ENCODE measurements at regions not wholly inside any gene's neighbourhood (a gene's known extent, or its start where the extent isn't known, plus 50 kb on each side); places are given as distances from the start of the nearest gene placed in this dataset.

DNA sequence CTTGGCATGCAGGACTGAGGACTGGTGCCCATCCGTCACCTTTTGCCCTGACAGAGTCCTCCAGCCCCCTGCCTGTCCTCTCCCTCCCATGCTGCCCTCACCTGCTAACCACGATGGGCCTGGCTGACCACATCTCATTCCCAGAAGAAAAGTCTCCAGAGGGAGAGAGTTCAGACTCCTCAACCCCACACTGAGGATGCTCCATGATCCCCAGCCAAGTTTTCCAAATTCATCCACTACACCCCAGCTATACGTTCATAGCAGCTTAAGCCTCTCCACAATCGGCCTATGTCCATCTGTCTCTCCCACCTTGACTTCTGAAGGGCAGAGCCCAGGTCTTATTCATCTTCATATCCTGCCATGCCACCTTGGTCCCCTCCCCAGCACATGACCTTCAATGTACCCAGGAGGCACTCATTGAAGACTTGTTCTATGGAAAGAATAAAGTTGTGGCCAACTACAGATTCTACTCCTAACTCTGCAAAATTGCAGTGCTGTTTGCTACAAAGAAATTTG is 115.6 kb upstream of the ID2 start:
- TF ChIP-seq SIN3A (IDR thresholded peaks at IDR 0.05; ENCODE audit: borderline replicate concordance, insufficient read depth, low read length) (no peak), TAF1 (IDR thresholded peaks at IDR 0.05; ENCODE audit: borderline replicate concordance, insufficient read depth, low read length) (no peak), FOXP2 (optimal IDR thresholded peaks at IDR 0.05; ENCODE audit: borderline replicate concordance, extremely low read depth, extremely low read length, insufficient read depth) (no peak), POLR2AphosphoS5 (IDR thresholded peaks at IDR 0.05; ENCODE audit: low read depth, low read length) (no peak)
- TF ChIP-seq, protein P1, sequence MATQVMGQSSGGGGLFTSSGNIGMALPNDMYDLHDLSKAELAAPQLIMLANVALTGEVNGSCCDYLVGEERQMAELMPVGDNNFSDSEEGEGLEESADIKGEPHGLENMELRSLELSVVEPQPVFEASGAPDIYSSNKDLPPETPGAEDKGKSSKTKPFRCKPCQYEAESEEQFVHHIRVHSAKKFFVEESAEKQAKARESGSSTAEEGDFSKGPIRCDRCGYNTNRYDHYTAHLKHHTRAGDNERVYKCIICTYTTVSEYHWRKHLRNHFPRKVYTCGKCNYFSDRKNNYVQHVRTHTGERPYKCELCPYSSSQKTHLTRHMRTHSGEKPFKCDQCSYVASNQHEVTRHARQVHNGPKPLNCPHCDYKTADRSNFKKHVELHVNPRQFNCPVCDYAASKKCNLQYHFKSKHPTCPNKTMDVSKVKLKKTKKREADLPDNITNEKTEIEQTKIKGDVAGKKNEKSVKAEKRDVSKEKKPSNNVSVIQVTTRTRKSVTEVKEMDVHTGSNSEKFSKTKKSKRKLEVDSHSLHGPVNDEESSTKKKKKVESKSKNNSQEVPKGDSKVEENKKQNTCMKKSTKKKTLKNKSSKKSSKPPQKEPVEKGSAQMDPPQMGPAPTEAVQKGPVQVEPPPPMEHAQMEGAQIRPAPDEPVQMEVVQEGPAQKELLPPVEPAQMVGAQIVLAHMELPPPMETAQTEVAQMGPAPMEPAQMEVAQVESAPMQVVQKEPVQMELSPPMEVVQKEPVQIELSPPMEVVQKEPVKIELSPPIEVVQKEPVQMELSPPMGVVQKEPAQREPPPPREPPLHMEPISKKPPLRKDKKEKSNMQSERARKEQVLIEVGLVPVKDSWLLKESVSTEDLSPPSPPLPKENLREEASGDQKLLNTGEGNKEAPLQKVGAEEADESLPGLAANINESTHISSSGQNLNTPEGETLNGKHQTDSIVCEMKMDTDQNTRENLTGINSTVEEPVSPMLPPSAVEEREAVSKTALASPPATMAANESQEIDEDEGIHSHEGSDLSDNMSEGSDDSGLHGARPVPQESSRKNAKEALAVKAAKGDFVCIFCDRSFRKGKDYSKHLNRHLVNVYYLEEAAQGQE (IDR thresholded peaks at IDR 0.05; ENCODE audit: insufficient read depth in 1 of 2, low read depth in 2 of 2, low read length in 2 of 2) = no peak
